ENCODE measurements at regions not wholly inside any gene's neighbourhood (a gene's known extent, or its start where the extent isn't known, plus 50 kb on each side); places are given as distances from the start of the nearest gene placed in this dataset.

DNA sequence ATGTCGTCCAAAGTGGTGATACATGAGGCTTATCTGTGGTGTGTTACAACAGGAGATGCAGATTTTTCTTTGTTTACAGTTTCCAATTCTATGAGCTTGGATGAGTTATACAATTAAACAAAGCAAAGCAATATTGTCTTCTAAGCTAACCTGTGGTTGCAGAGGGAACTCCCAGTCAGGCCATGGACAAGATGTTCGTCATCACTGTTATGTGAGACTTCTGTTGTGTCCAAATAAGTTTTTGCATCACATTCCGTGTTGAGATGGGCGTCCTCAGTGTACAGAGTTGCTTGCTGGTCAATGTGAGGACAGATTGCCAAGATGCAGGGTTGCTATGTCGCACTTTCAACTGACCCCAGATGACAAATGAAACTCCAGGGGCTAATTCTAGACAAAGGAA is 189.3 kb downstream of the IRF8 start:
- no peak for TF ChIP-seq CTCF (IDR thresholded peaks at IDR 0.05)
- TF ChIP-seq MAX (IDR thresholded peaks at IDR 0.05), result no peak
- no peak for TF ChIP-seq CHD2 (IDR thresholded peaks at IDR 0.05; ENCODE audit: low read length, partially characterized antibody)
- TF ChIP-seq JUN (IDR thresholded peaks at IDR 0.05), result no peak
- TF ChIP-seq, protein P1, sequence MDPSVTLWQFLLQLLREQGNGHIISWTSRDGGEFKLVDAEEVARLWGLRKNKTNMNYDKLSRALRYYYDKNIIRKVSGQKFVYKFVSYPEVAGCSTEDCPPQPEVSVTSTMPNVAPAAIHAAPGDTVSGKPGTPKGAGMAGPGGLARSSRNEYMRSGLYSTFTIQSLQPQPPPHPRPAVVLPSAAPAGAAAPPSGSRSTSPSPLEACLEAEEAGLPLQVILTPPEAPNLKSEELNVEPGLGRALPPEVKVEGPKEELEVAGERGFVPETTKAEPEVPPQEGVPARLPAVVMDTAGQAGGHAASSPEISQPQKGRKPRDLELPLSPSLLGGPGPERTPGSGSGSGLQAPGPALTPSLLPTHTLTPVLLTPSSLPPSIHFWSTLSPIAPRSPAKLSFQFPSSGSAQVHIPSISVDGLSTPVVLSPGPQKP (IDR thresholded peaks at IDR 0.05; ENCODE audit: low read depth, low read length), result no peak
- no peak for TF ChIP-seq HMGXB4 (CRISPR knock-in tag; IDR thresholded peaks at IDR 0.05; ENCODE audit: borderline replicate concordance)
- no peak for TF ChIP-seq BHLHE40 (IDR thresholded peaks at IDR 0.05; ENCODE audit: low read depth, low read length)
- no peak for TF ChIP-seq EP300 (IDR thresholded peaks at IDR 0.05)
- TF ChIP-seq CEBPB (IDR thresholded peaks at IDR 0.05), result no peak
- TF ChIP-seq KDM5A (IDR thresholded peaks at IDR 0.05), result no peak
- no peak for TF ChIP-seq POLR2A (IDR thresholded peaks at IDR 0.05; ENCODE audit: low read length)
- no peak for TF ChIP-seq RAD21 (conservative IDR thresholded peaks at IDR 0.05 in 1 of 2, IDR thresholded peaks at IDR 0.05 in 1 of 2)
- no peak for TF ChIP-seq RNF2 (IDR thresholded peaks at IDR 0.05; ENCODE audit: borderline replicate concordance, low read depth)
- TF ChIP-seq, protein P2, sequence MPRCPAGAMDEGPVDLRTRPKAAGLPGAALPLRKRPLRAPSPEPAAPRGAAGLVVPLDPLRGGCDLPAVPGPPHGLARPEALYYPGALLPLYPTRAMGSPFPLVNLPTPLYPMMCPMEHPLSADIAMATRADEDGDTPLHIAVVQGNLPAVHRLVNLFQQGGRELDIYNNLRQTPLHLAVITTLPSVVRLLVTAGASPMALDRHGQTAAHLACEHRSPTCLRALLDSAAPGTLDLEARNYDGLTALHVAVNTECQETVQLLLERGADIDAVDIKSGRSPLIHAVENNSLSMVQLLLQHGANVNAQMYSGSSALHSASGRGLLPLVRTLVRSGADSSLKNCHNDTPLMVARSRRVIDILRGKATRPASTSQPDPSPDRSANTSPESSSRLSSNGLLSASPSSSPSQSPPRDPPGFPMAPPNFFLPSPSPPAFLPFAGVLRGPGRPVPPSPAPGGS (IDR thresholded peaks at IDR 0.05), result no peak

Data from A549 (cell line).